ENCODE measurements at regions not wholly inside any gene's neighbourhood (a gene's known extent, or its start where the extent isn't known, plus 50 kb on each side); places are given as distances from the start of the nearest gene placed in this dataset.

DNA sequence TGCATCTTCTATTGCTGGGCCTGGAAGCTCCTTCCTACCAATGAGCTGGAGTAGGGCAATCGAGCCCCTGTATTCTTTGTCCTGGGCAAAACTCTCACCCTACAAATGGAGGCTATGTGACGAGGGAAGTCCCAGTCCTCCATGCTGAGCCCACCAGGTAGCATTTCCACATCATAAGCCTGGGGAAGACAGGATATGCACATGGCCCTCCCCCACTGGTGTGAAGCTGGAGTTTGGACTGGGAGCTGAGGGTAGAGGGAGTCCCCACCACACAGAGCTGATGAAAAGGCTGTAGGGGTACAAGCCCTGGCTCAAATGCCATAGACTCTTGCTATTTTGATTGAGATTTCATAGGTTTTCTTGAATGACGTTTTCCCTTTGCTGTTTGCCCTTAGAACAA lies 99.5 kb upstream of the FOXC1 start:
- no peaks in the 10 kb centered on the region for H3K36me3 ChIP-seq (ENCODE audit: control insufficient read depth in 1 of 2, insufficient read depth in 2 of 2, low read length in 2 of 2)
- H3K4me3 ChIP-seq (ENCODE audit: low read depth in 1 of 2, low read length in 2 of 2): no peak overlapping the region
- no peaks in the 10 kb centered on the region for H3K9me3 ChIP-seq (ENCODE audit: control insufficient read depth in 1 of 2, low read length in 2 of 2)
- H3K4me1 ChIP-seq (ENCODE audit: control insufficient read depth in 1 of 2, insufficient read depth in 2 of 2, low read length in 2 of 2): no peaks in the 10 kb centered on the region
- no peak overlapping the region for H3K9ac ChIP-seq (ENCODE audit: low read depth in 1 of 2, low read length in 2 of 2)
- H3K27ac ChIP-seq (ENCODE audit: low read depth, low read length): no peak overlapping the region
- H3K27me3 ChIP-seq (ENCODE audit: control insufficient read depth in 1 of 2, insufficient read depth in 2 of 2, low read length in 2 of 2): peaks cover 10% of the 10 kb centered on the region in 2 donors

DNA sequence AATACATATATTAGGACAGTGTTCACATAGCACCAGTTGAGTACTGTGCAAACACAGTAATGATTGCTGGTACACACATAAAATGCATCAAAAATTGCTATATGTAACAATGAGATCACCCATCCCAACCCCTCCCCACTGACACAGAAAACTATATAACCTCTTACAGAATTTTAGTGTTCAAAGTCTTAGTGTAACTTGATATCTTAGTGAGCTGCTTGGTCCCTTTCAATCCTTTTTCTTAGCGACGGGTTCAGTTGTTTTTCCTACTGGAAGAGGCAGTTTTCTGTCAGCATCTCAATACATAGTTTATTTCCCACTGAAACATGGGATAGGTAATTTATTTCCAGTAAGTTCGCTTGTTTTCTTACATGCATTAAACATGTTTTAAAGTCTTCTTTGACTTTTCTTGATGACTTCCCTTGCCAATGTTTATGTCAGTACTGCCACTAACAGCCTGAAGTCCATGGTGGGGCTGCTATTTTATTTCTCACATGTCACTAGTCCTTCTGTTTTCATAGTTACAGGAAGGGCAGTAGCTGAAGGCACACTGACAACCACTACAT lies 96.4 kb upstream of the FOXC1 start:
- Histone ChIP-seq H3K27ac (ENCODE audit: low read depth, low read length) (no peak overlapping the region), H3K27me3 (ENCODE audit: control insufficient read depth in 1 of 2, insufficient read depth in 2 of 2, low read length in 2 of 2) (peaks cover 10% of the 10 kb centered on the region in 2 donors), H3K9ac (ENCODE audit: low read depth in 1 of 2, low read length in 2 of 2) (no peak overlapping the region), H3K4me1 (ENCODE audit: control insufficient read depth in 1 of 2, insufficient read depth in 2 of 2, low read length in 2 of 2) (no peaks in the 10 kb centered on the region), H3K4me3 (ENCODE audit: low read depth in 1 of 2, low read length in 2 of 2) (no peak overlapping the region), H3K36me3 (ENCODE audit: control insufficient read depth in 1 of 2, insufficient read depth in 2 of 2, low read length in 2 of 2) (no peaks in the 10 kb centered on the region), H3K9me3 (ENCODE audit: control insufficient read depth in 1 of 2, low read length in 2 of 2) (no peaks in the 10 kb centered on the region)

DNA sequence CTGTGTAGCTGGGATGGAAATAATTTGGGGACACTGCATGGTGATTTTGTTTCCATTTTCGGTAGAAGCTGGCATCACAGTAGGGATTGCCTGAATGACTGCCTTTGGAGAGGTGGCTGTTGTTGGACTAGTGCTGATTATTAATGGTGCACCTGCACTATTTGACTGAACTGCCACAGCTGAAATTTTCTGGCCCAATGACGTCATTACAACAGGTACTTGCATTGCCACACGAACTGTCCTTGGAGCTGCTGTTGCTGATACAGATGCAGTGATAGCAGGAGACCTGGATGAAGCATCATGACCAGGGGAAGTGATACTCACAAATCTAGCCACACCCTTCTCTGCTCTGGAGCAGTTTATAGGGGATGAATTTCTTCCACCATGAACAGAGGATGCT lies 95.6 kb upstream of the FOXC1 start:
- H3K36me3 ChIP-seq (ENCODE audit: control insufficient read depth in 1 of 2, insufficient read depth in 2 of 2, low read length in 2 of 2): no peaks in the 10 kb centered on the region
- H3K4me3 ChIP-seq (ENCODE audit: low read depth in 1 of 2, low read length in 2 of 2): no peak overlapping the region
- no peaks in the 10 kb centered on the region for H3K4me1 ChIP-seq (ENCODE audit: control insufficient read depth in 1 of 2, insufficient read depth in 2 of 2, low read length in 2 of 2)
- no peak overlapping the region for H3K9ac ChIP-seq (ENCODE audit: low read depth in 1 of 2, low read length in 2 of 2)
- H3K9me3 ChIP-seq (ENCODE audit: control insufficient read depth in 1 of 2, low read length in 2 of 2): no peaks in the 10 kb centered on the region
- peaks cover 10 to 13% of the 10 kb centered on the region in 2 donors for H3K27me3 ChIP-seq (ENCODE audit: control insufficient read depth in 1 of 2, insufficient read depth in 2 of 2, low read length in 2 of 2)
- H3K27ac ChIP-seq (ENCODE audit: low read depth, low read length): no peak overlapping the region

DNA sequence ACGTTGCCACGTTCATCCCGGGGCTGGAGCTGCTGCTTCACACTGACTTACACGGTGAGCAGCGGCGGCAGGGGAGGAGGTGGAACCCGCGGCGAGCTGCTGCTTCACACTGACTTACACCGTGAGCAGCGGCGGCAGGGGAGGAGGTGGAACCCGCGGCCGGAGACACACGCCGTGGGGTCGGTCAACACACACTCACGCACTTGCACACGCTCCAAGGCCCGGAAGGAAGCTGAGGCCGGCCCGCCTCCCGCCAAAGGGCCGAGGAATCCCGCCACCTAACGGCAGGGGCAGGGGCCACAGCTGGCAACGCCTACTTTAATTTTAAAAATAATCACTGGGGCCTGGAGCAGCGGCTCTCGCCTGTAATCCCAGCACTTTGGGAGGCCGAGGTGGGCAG lies 94.4 kb upstream of the FOXC1 start:
- Histone ChIP-seq H3K4me3 (ENCODE audit: low read depth in 1 of 2, low read length in 2 of 2) (no peak overlapping the region), H3K4me1 (ENCODE audit: control insufficient read depth in 1 of 2, insufficient read depth in 2 of 2, low read length in 2 of 2) (no peaks in the 10 kb centered on the region), H3K9me3 (ENCODE audit: control insufficient read depth in 1 of 2, low read length in 2 of 2) (no peaks in the 10 kb centered on the region), H3K27ac (ENCODE audit: low read depth, low read length) (no peak overlapping the region), H3K9ac (ENCODE audit: low read depth in 1 of 2, low read length in 2 of 2) (no peak overlapping the region), H3K36me3 (ENCODE audit: control insufficient read depth in 1 of 2, insufficient read depth in 2 of 2, low read length in 2 of 2) (no peaks in the 10 kb centered on the region), H3K27me3 (ENCODE audit: control insufficient read depth in 1 of 2, insufficient read depth in 2 of 2, low read length in 2 of 2) (peaks cover 9 to 10% of the 10 kb centered on the region in 2 donors)

DNA sequence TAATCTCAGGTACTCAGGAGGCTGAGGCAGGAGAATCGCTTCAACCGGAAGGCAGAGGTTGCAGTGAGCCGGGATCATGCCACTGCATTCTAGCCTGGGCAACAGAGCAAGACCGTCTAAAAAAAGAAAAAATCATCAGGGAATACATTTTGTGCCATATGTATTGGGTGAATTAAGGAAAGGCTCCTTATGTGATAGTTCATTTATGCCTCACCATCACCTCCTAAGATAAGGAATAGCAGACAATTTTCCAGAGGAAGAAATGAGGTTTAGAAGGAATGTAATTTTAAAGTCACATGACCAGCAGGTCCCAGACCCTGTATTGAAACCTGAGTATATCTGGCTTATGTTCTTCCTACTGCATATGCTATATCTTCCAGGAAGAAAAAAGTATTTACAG lies 93.9 kb upstream of the FOXC1 start:
- no peak overlapping the region for H3K4me3 ChIP-seq (ENCODE audit: low read depth in 1 of 2, low read length in 2 of 2)
- H3K9me3 ChIP-seq (ENCODE audit: control insufficient read depth in 1 of 2, low read length in 2 of 2): no peaks in the 10 kb centered on the region
- H3K36me3 ChIP-seq (ENCODE audit: control insufficient read depth in 1 of 2, insufficient read depth in 2 of 2, low read length in 2 of 2): no peaks in the 10 kb centered on the region
- no peaks in the 10 kb centered on the region for H3K4me1 ChIP-seq (ENCODE audit: control insufficient read depth in 1 of 2, insufficient read depth in 2 of 2, low read length in 2 of 2)
- peaks cover 8 to 9% of the 10 kb centered on the region in 2 donors for H3K27me3 ChIP-seq (ENCODE audit: control insufficient read depth in 1 of 2, insufficient read depth in 2 of 2, low read length in 2 of 2)
- no peak overlapping the region for H3K27ac ChIP-seq (ENCODE audit: low read depth, low read length)
- no peak overlapping the region for H3K9ac ChIP-seq (ENCODE audit: low read depth in 1 of 2, low read length in 2 of 2)

DNA sequence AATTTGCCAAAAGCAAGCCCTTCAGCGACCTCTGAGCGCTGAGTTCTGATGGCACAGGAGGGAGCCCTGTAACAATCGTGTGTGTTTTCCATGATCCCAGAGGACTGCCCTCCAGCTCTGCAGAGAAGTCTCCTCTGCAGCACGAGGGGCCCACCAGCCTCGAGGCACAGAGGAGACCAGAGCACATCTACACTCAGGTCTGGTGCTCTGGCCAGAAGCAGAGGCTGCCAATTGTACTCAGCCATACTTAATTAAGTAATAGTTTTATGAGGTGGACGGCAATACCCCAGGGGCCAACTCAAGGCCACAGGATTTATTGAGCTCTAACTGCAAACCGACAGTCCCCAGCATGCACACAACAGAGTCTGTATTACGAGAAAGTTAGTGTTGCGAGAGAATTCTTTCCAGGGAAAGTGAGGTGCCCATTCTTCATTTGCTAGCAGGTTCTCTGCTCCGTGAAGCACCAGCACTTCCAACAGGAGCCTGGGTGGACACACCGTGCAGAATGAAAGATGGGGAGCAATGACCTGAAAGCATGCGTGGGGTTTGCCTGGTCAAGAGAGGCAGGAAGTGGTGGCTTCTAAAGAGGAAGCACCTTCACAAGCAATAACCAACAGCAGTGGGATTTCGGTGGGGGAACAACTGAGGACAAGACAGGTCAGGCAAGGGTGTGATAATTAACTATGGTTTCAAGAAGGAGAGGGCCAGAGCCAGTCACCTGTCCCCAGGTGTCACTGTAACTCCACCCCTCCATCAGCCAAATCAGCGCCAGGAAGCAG lies 92.8 kb upstream of the FOXC1 start:
- H3K27me3 ChIP-seq (ENCODE audit: control insufficient read depth in 1 of 2, insufficient read depth in 2 of 2, low read length in 2 of 2): peaks cover 0 to 9% of the 10 kb centered on the region in 2 donors
- H3K9ac ChIP-seq (ENCODE audit: low read depth in 1 of 2, low read length in 2 of 2): no peak overlapping the region
- no peak overlapping the region for H3K27ac ChIP-seq (ENCODE audit: low read depth, low read length)
- H3K36me3 ChIP-seq (ENCODE audit: control insufficient read depth in 1 of 2, insufficient read depth in 2 of 2, low read length in 2 of 2): no peaks in the 10 kb centered on the region
- H3K9me3 ChIP-seq (ENCODE audit: control insufficient read depth in 1 of 2, low read length in 2 of 2): no peaks in the 10 kb centered on the region
- no peaks in the 10 kb centered on the region for H3K4me1 ChIP-seq (ENCODE audit: control insufficient read depth in 1 of 2, insufficient read depth in 2 of 2, low read length in 2 of 2)
- no peak overlapping the region for H3K4me3 ChIP-seq (ENCODE audit: low read depth in 1 of 2, low read length in 2 of 2)

DNA sequence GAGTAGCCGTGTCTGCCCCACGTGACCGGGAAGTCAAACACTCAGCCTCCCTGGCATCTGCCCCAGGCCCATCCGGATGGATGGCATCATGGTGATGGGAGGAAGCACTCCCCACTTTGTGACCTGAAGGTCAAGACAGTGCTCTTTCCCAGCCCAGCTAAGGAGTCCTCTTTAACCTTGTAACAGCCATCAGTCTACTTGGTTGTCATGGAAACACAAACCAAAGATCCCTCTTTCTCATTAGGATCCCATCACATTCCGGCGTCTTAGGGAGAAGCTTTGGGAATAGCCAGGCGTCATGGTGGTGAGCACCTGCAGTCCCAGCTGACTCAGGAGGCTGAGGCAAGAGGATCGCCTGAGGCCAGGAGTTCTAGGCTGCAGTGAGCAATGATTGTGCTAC lies 90.9 kb upstream of the FOXC1 start:
- Histone ChIP-seq H3K4me1 (ENCODE audit: control insufficient read depth in 1 of 2, insufficient read depth in 2 of 2, low read length in 2 of 2) (peaks cover 0 to 4% of the 10 kb centered on the region in 2 donors), H3K9ac (ENCODE audit: low read depth in 1 of 2, low read length in 2 of 2) (no peak overlapping the region), H3K4me3 (ENCODE audit: low read depth in 1 of 2, low read length in 2 of 2) (no peak overlapping the region), H3K27ac (ENCODE audit: low read depth, low read length) (no peak overlapping the region), H3K9me3 (ENCODE audit: control insufficient read depth in 1 of 2, low read length in 2 of 2) (no peaks in the 10 kb centered on the region), H3K36me3 (ENCODE audit: control insufficient read depth in 1 of 2, insufficient read depth in 2 of 2, low read length in 2 of 2) (no peaks in the 10 kb centered on the region), H3K27me3 (ENCODE audit: control insufficient read depth in 1 of 2, insufficient read depth in 2 of 2, low read length in 2 of 2) (peaks cover 14 to 19% of the 10 kb centered on the region in 2 donors)

DNA sequence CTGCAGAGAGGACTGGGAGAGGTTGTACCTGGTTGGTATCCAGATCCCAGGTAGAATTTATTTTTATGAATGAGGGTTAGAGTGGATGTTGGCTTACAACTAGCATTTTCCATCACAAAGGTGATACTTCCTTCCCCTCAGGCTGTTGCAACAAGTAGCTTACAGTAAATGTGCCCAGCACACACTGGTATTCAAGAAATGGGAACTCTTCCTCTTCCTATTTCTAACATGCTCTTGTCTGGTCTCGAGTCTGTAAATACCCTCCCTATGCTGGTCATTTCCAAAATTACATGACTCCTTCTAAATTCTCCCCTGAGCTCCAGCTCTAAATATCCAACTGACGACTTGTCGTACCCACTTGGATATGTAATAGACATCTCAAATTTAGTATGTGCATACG lies 90.1 kb upstream of the FOXC1 start:
- Histone ChIP-seq H3K36me3 (ENCODE audit: control insufficient read depth in 1 of 2, insufficient read depth in 2 of 2, low read length in 2 of 2) (no peaks in the 10 kb centered on the region), H3K9me3 (ENCODE audit: control insufficient read depth in 1 of 2, low read length in 2 of 2) (no peaks in the 10 kb centered on the region), H3K4me1 (ENCODE audit: control insufficient read depth in 1 of 2, insufficient read depth in 2 of 2, low read length in 2 of 2) (peaks cover 0 to 9% of the 10 kb centered on the region in 2 donors), H3K9ac (ENCODE audit: low read depth in 1 of 2, low read length in 2 of 2) (no peak overlapping the region), H3K27me3 (ENCODE audit: control insufficient read depth in 1 of 2, insufficient read depth in 2 of 2, low read length in 2 of 2) (peaks cover 14 to 16% of the 10 kb centered on the region in 2 donors), H3K27ac (ENCODE audit: low read depth, low read length) (no peak overlapping the region), H3K4me3 (ENCODE audit: low read depth in 1 of 2, low read length in 2 of 2) (no peak overlapping the region)

DNA sequence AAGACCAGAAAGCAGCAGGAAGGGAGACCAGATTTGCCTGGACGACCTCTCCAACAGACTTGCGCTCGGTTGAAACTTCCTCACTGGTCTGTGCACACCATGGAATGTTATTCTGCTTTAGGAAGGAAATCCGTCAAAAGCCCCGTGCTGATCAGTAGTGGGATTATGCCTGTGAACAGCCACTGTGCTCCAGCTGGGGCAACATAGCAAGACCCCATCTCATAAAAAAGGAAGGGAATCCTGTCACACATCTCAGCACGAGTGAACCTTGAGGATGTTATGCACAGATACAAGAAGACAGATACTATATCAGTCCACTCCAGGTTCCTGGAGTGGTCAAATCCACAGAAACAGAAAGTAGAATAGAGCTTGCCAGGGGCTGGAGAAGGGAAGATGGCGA lies 86.9 kb upstream of the FOXC1 start:
- H3K36me3 ChIP-seq (ENCODE audit: control insufficient read depth in 1 of 2, insufficient read depth in 2 of 2, low read length in 2 of 2): no peaks in the 10 kb centered on the region
- H3K27ac ChIP-seq (ENCODE audit: low read depth, low read length): no peak overlapping the region
- H3K4me3 ChIP-seq (ENCODE audit: low read depth in 1 of 2, low read length in 2 of 2): no peak overlapping the region
- no peaks in the 10 kb centered on the region for H3K9me3 ChIP-seq (ENCODE audit: control insufficient read depth in 1 of 2, low read length in 2 of 2)
- peaks cover 14 to 16% of the 10 kb centered on the region in 2 donors for H3K27me3 ChIP-seq (ENCODE audit: control insufficient read depth in 1 of 2, insufficient read depth in 2 of 2, low read length in 2 of 2)
- H3K9ac ChIP-seq (ENCODE audit: low read depth in 1 of 2, low read length in 2 of 2): no peak overlapping the region
- H3K4me1 ChIP-seq (ENCODE audit: control insufficient read depth in 1 of 2, insufficient read depth in 2 of 2, low read length in 2 of 2): peaks cover 10 to 13% of the 10 kb centered on the region in 2 donors

DNA sequence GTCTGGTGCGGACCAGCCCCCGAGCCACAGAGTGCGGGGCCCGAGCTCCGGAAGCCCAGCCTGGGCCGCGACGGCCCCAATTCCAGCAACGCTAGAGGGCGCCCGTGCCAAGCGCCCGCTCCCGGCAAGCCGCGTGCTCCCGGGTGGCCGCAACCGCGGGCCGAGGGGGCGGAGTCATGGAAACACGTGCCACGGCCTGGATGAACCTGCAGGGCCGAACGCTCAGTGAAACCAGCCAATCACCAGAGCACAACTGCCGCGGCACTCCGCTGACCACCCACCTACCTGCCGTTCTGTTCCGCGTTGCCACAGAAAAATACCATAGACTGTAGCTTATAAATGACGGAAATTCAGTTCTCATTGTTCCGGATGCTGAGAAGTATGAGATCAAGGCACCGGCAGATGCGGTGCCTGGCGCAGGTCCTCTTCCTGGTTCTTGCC lies 85.7 kb upstream of the FOXC1 start:
- H3K4me1 ChIP-seq (ENCODE audit: control insufficient read depth in 1 of 2, insufficient read depth in 2 of 2, low read length in 2 of 2): peaks cover 10 to 13% of the 10 kb centered on the region in 2 donors
- no peaks in the 10 kb centered on the region for H3K36me3 ChIP-seq (ENCODE audit: control insufficient read depth in 1 of 2, insufficient read depth in 2 of 2, low read length in 2 of 2)
- H3K27me3 ChIP-seq (ENCODE audit: control insufficient read depth in 1 of 2, insufficient read depth in 2 of 2, low read length in 2 of 2): peaks cover 13 to 14% of the 10 kb centered on the region in 2 donors
- peak overlapping the region; percentile 42 to 52 for H3K4me3 ChIP-seq (ENCODE audit: low read depth in 1 of 2, low read length in 2 of 2)
- H3K9me3 ChIP-seq (ENCODE audit: control insufficient read depth in 1 of 2, low read length in 2 of 2): no peaks in the 10 kb centered on the region
- no peak overlapping the region for H3K27ac ChIP-seq (ENCODE audit: low read depth, low read length)
- H3K9ac ChIP-seq (ENCODE audit: low read depth in 1 of 2, low read length in 2 of 2): no peak overlapping the region

Data from duodenal mucosa (tissue), 2 donors.